VCaP (cell line): ENCODE measurements at regions not wholly inside any gene's neighbourhood (a gene's known extent, or its start where the extent isn't known, plus 50 kb on each side); places are given as distances from the start of the nearest gene placed in this dataset.
"Not testable (repeated sequence)": the region's sequence is repeated elsewhere in the genome, so short reads cannot be mapped to it uniquely, and the experiment has no call there.

ENCODE experiments used
- H3K27ac ChIP-seq: fragments of 450-650 bp; 2 replicates; pipeline ENCODE4 v1.5.1; 2017
- TF ChIP-seq, protein P1 (sequence below): fragments of 450-650 bp; conservative IDR thresholded peaks from 2 replicates; pipeline ENCODE4 v1.5.1; 2017; ENCODE audit warnings: mild to moderate bottlenecking, moderate library complexity

DNA sequence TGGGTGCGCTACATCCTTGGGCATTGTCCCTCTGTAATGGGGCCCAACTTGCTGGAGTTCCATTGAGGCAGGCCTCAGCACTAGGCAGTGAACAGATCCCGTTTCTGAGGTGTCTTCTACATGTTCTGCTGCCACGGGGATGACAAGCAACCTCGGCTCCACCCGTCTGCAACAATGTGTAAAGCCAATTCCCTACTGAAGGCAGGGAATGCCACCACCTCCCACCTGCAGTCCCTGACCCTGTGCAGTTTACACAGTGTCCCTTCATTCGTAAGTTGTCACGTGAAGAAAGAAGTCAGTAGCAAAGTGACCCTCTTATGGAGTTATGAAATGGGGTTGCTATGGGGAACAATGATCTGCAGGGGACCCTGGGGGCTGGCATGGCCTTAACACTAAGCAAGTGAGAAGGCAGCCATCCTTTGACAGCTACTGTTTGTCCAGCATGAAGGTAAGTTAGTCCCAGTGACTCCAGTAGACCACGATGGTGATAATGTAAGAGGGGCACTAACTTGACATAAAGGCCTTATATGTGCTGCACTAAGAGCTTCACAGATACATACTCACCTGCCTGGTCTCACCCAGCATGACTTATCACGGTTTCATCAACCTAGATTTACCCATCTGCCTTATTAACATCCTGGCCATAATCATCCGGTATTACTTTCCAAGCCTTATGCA lies 130.6 kb upstream of the ZSWIM2 start:
- H3K27ac ChIP-seq, result no peak overlapping the region
- TF ChIP-seq, protein P1, sequence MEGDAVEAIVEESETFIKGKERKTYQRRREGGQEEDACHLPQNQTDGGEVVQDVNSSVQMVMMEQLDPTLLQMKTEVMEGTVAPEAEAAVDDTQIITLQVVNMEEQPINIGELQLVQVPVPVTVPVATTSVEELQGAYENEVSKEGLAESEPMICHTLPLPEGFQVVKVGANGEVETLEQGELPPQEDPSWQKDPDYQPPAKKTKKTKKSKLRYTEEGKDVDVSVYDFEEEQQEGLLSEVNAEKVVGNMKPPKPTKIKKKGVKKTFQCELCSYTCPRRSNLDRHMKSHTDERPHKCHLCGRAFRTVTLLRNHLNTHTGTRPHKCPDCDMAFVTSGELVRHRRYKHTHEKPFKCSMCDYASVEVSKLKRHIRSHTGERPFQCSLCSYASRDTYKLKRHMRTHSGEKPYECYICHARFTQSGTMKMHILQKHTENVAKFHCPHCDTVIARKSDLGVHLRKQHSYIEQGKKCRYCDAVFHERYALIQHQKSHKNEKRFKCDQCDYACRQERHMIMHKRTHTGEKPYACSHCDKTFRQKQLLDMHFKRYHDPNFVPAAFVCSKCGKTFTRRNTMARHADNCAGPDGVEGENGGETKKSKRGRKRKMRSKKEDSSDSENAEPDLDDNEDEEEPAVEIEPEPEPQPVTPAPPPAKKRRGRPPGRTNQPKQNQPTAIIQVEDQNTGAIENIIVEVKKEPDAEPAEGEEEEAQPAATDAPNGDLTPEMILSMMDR, result no peak

DNA sequence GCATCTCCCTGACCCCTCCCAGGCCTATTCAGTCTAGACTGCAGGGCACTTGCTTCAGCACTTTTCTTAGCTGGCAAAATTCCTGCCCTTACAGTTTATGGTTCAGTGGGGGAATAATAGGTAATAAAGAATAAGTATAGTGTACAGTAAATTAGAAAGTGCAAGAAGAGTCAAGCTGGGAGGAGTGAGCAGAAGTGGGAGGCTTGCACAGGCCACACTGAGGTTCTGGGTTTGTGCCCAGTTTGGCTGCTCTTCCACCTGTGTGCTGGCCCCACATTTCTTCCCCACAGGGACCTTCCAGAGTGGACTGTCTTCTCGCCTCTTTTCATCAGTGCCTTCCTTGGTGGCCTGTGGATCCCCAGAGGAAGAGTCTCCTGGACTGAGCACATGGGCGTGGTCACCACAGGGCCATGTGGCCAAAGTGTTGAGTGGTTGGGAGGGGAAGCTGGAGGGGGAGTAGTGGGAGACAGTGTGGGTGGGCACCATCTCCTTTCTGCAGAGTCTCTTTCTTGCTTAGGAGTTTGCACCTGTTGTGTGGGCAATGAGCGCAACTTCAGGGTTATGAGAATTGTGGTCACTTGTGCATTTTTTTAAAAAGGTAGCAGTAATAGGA lies 128.6 kb upstream of the ZSWIM2 start:
- no peak overlapping the region for H3K27ac ChIP-seq
- TF ChIP-seq, protein P1, result no peak

DNA sequence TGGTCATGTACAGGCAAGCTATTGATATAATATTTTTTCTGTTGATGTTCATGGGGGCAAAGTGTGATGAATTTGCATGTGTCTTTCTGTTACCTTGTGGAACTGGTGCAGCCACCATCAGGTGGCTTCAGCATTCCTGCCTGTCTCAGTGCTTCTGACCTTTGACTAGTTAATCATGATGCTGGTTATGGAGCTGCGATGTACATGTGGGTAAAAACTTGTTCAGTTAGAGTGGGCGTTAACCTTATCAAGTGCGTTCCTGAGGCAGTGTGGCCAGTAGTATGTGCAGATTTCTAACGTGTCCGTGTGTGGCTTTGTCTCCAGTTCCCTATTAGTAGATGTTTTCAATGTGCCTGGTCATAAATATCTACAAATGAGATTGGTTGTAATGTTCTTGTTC lies 127.4 kb upstream of the ZSWIM2 start:
- no peak overlapping the region for H3K27ac ChIP-seq
- TF ChIP-seq, protein P1, result no peak

DNA sequence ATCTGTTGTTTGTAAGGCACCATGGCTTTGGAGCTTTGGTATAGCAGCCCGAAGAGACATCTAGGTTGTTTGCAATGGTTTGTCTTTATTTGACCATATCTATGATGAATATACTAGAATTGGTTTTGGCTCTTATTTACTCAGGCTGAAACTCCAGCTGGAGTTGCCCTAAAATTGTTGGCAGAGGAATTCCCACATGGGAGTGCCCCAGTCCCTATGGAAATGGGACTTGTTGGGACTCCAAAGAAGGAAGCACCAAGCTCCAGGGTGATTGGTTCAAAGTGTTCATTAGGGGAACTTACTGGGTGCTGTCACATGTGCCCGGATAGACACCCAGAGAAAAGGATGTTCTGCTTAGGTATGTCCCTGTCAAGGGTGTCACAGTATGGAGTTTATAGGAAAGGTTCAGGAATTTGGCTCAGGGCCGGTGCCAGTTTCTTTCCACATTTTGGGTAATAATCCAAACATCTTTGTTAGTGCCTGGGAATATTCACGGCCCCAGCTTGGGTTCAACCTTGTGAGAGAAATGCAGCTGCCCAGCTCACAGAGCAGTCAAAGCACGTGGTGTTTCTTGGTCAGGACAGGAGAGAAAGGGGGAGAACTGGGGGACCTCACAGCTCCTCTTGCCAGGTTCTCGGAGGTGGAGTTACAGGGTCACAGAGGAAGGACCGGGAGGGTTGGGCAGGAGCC lies 123.5 kb upstream of the ZSWIM2 start:
- TF ChIP-seq, protein P1, result no peak

DNA sequence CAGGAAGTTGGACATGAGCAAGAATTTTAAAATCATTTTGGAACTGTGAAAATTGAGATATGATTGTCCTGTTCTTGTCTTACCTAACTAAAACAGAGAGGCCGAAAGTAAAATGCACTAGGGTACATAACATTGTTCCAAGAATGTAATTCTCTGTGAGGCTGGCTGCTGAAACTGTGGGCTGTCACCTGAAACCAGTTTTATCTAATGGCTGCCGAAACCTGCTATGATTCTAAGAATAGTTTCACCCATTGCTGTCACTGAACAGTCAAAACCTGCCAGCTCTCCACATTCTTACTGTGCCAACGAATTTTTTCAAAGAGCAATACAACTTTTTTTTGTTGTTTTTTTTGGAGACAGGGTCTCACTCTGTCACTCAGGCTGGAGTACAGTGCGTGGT lies 119.3 kb upstream of the ZSWIM2 start:
- TF ChIP-seq, protein P1, result no peak
- H3K27ac ChIP-seq, result no peak overlapping the region

More for the DNA sequence above, 123.5 kb upstream of the ZSWIM2 start:
- H3K27ac ChIP-seq, result no peak overlapping the region

DNA sequence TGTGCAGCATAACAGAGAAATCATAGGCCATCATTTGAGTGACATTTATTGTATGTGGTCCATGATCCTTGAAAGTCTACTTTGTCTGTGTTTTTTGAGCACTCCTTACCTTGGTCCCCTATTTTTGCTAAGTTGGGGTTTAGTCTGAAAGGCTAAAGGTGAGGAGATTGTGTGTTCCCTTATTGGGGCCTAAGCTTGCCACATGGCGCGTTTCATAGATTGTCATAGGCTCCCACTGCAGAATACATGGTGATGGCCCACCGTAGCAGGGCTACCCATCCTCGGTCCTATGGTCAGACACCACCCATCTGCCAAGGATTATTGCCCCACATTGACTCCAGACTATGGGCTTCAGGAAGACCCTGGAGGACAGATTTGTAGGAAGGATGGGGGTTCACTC lies 117.0 kb upstream of the ZSWIM2 start:
- TF ChIP-seq, protein P1, result no peak
- no peak overlapping the region for H3K27ac ChIP-seq

DNA sequence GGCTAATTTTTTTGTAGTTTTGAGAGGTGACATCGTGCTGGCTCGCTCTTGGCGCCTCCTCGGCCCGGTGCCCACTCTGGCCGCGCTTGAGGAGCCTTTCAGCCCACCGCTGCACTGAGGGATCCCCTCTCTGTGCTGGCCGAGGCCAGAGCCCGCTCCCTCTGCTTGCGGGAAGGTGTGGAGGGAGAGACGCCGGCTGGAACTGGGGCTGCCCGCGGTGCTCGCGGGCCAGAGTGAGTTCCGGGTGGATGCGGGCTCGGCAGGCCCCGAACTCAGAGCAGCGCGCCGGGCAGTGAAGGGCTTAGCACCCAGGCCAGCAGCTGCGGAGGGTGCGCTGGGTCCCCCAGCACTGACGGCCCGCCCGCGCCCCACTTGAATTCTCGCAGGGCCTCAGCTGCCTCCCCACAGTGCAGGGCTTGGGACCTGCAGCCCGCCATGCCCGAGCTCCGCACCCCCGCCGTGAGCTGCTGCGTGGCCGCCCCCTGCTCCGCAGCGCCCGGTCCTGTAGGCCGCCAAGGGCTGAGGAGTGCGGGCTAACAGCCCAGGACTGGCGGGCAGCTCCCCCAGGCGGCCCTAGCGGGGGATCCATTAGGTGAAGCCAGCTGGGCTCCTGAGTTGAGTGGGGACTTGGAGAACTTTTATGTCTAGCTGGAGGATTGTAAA lies 113.2 kb upstream of the ZSWIM2 start:
- TF ChIP-seq, protein P1, result no peak
- H3K27ac ChIP-seq, result no peak overlapping the region

DNA sequence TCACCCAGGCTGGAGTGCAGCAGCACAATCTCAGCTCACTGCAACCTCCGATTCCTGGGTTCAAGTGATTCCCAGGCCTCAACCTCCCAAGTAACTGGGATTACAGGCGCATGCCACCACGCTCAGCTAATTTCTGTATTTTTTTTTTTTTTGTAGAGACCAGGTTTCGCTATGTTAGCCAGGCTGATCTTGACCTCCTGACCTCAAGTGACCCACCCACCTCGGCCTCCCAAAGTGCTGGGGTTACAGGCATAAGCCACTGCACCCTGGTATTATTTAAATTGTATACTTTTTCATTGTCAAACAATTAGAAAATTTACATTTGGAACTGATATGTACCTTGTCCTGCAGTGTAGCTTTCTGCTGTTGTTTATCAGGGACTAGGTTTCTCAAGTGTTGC lies 111.3 kb upstream of the ZSWIM2 start:
- not testable (repeated sequence) for H3K27ac ChIP-seq
